ENCODE measurements at regions not wholly inside any gene's neighbourhood (a gene's known extent, or its start where the extent isn't known, plus 50 kb on each side); places are given as distances from the start of the nearest gene placed in this dataset.

- Histone ChIP-seq H3K4me2 (no peak overlapping the region), H3K9me3 (no peaks in the 10 kb centered on the region), H3K4me1 (no peaks in the 10 kb centered on the region), H3K27ac (no peak overlapping the region), H3K4me3 (no peak overlapping the region)
- ATAC-seq = no peak
- no peak for DNase-seq (ENCODE audit: low read depth in 1 of 2, low spot score in 1 of 2)
- CTCF ChIA-PET = no interaction called here
- POLR2A ChIA-PET = no interaction called here
- TF ChIP-seq NFE2L2 (conservative IDR thresholded peaks at IDR 0.05; ENCODE audit: low read length) (no peak), CBX2 (IDR thresholded peaks at IDR 0.05; ENCODE audit: borderline replicate concordance, low read depth) (no peak), BCL3 (IDR thresholded peaks at IDR 0.05) (no peak), PHF8 (IDR thresholded peaks at IDR 0.05; ENCODE audit: borderline replicate concordance, low read depth) (no peak), HMGXB4 (CRISPR knock-in tag; IDR thresholded peaks at IDR 0.05; ENCODE audit: borderline replicate concordance) (no peak), HDAC2 (IDR thresholded peaks at IDR 0.05) (no peak), CBX8 (IDR thresholded peaks at IDR 0.05) (no peak), MAZ (IDR thresholded peaks at IDR 0.05; ENCODE audit: borderline replicate concordance, low read depth, low read length) (no peak), ZFP36 (IDR thresholded peaks at IDR 0.05; ENCODE audit: borderline replicate concordance, partially characterized antibody) (no peak), SREBF2 (IDR thresholded peaks at IDR 0.05) (no peak), ZC3H11A (IDR thresholded peaks at IDR 0.05) (no peak), HOXB13 (CRISPR knock-in tag; IDR thresholded peaks at IDR 0.05; ENCODE audit: low read depth) (no peak), FOSB (CRISPR knock-in tag; IDR thresholded peaks at IDR 0.05) (no peak)
- WGBS (ENCODE audit: missing lambda C conversion rate) = 8% methylated on average over 1 of the region's 1 CpG
- FAIRE-seq = no peak
Measured at GRCh38 chr15:53031469-53031868, 241.3 kb upstream of the ONECUT1 start.

- ATAC-seq (no peak), FAIRE-seq (no peak), DNase-seq (ENCODE audit: low read depth in 1 of 2, low spot score in 1 of 2) (no peak)
- Histone ChIP-seq H3K4me3 (no peak overlapping the region), H3K4me1 (no peaks in the 10 kb centered on the region), H3K9me3 (0 out of 3 replicates have a peak, but pooled peaks cover 4% of the 10 kb centered on the region), H3K4me2 (no peak overlapping the region), H3K27ac (no peak overlapping the region)
- TF ChIP-seq USF2 (IDR thresholded peaks at IDR 0.05) (no peak), CBX8 (IDR thresholded peaks at IDR 0.05) (no peak), NPAS2 (CRISPR knock-in tag; IDR thresholded peaks at IDR 0.05; ENCODE audit: borderline replicate concordance) (no peak), ZFP36 (IDR thresholded peaks at IDR 0.05; ENCODE audit: borderline replicate concordance, partially characterized antibody) (no peak), FOSL2 (IDR thresholded peaks at IDR 0.05) (no peak), FOSL2 (CRISPR knock-in tag; IDR thresholded peaks at IDR 0.05) (no peak), BCL3 (IDR thresholded peaks at IDR 0.05) (no peak), ZNF302 (CRISPR knock-in tag; IDR thresholded peaks at IDR 0.05) (no peak), RNF2 (IDR thresholded peaks at IDR 0.05; ENCODE audit: borderline replicate concordance, low read depth) (no peak), EHF (CRISPR knock-in tag; IDR thresholded peaks at IDR 0.05) (no peak), MAZ (IDR thresholded peaks at IDR 0.05; ENCODE audit: borderline replicate concordance, low read depth, low read length) (no peak), FOXS1 (CRISPR knock-in tag; IDR thresholded peaks at IDR 0.05) (no peak), CTCF (IDR thresholded peaks at IDR 0.05) (no peak), JUN (IDR thresholded peaks at IDR 0.05) (no peak), SREBF2 (IDR thresholded peaks at IDR 0.05) (no peak), HOXA7 (CRISPR knock-in tag; IDR thresholded peaks at IDR 0.05) (no peak), CBX2 (IDR thresholded peaks at IDR 0.05; ENCODE audit: borderline replicate concordance, low read depth) (no peak), MAX (IDR thresholded peaks at IDR 0.05) (no peak)
- POLR2A ChIA-PET = no interaction called here
- CTCF ChIA-PET = no interaction called here
- 46% methylated on average over 4 of the region's 4 CpGs for WGBS (ENCODE audit: missing lambda C conversion rate)
Measured at GRCh38 chr15:53022788-53023187, 232.7 kb upstream of the ONECUT1 start.
